Amygdala (tissue), 56 donors: ENCODE measurements at regions not wholly inside any gene's neighbourhood (a gene's known extent, or its start where the extent isn't known, plus 50 kb on each side); places are given as distances from the start of the nearest gene placed in this dataset.
"Not testable (repeated sequence)": the region's sequence is repeated elsewhere in the genome, so short reads cannot be mapped to it uniquely, and the experiment has no call there.

Experiments used
- DNase-seq, 56 donors: peaks; one replicate each; lab custom pipeline; 2025; lab: John Stamatoyannopoulos, UW

- DNase-seq = no peak
These were observed 519.2 kb upstream of the ZP4 start for GRCh38 chr1:238409932-238410331.

- DNase-seq = no peak
These were observed 518.6 kb upstream of the ZP4 start for GRCh38 chr1:238409191-238409850.

- no peak for DNase-seq
These were observed 518.0 kb upstream of the ZP4 start for GRCh38 chr1:238408737-238409136.

- peak in 1 of 56 donors; percentile 32 for DNase-seq
These were observed 515.6 kb upstream of the ZP4 start for GRCh38 chr1:238406098-238406860.

- no peak for DNase-seq
These were observed 514.2 kb upstream of the ZP4 start for GRCh38 chr1:238404921-238405320.

- no peak for DNase-seq
These were observed 513.8 kb upstream of the ZP4 start for GRCh38 chr1:238404481-238404880.

GRCh38 chr1:238401144-238401543, 510.4 kb upstream of the ZP4 start:
- no peak for DNase-seq

GRCh38 chr1:238399558-238399957, 508.8 kb upstream of the ZP4 start:
- no peak for DNase-seq

GRCh38 chr1:238396140-238396539, 505.4 kb upstream of the ZP4 start:
- no peak for DNase-seq

- DNase-seq = no peak
These were observed 493.7 kb upstream of the ZP4 start for GRCh38 chr1:238384381-238384780.

- no peak for DNase-seq
These were observed 489.4 kb upstream of the ZP4 start for GRCh38 chr1:238380167-238380566.

GRCh38 chr1:238379446-238379845, 488.7 kb upstream of the ZP4 start:
- not testable (repeated sequence) for DNase-seq

- DNase-seq = no peak
These were observed 486.7 kb upstream of the ZP4 start for GRCh38 chr1:238377280-238377919.

GRCh38 chr1:238370599-238370998, 479.9 kb upstream of the ZP4 start:
- no peak for DNase-seq

- no peak for DNase-seq
These were observed 473.6 kb upstream of the ZP4 start for GRCh38 chr1:238364214-238364892.

GRCh38 chr1:238360474-238360873, 469.8 kb upstream of the ZP4 start:
- DNase-seq = no peak

GRCh38 chr1:238350471-238350870, 459.7 kb upstream of the ZP4 start:
- no peak for DNase-seq

- DNase-seq = no peak
These were observed 455.6 kb upstream of the ZP4 start for GRCh38 chr1:238346340-238346739.

GRCh38 chr1:238345837-238346236, 455.1 kb upstream of the ZP4 start:
- DNase-seq = no peak

GRCh38 chr1:238343852-238344251, 453.1 kb upstream of the ZP4 start:
- DNase-seq = no peak

- no peak for DNase-seq
These were observed 450.7 kb upstream of the ZP4 start for GRCh38 chr1:238341395-238341794.
